Tibial nerve (tissue), 4 donors: ENCODE measurements at regions not wholly inside any gene's neighbourhood (a gene's known extent, or its start where the extent isn't known, plus 50 kb on each side); places are given as distances from the start of the nearest gene placed in this dataset.

Experiments
- DNase-seq, 2 donors: peaks; one replicate each; pipeline ENCODE4 v3.0.0-alpha.2; 2019; ENCODE audit warnings: low spot score in 2 of 2
- H3K27ac ChIP-seq, 4 donors: fragments of 200-600 bp; sonication (generic) in 3 of 4; one replicate each; pipeline ENCODE4 v1.5.1; 2017 to 2019; ENCODE audit warnings: mild to moderate bottlenecking in 1 of 4
- H3K27me3 ChIP-seq, 2 donors: fragments of 200-600 bp; sonication (generic) in 1 of 2; one replicate each; pipeline versions ENCODE4 v1.5.1 to v1.6.0; 2017 to 2019
- H3K36me3 ChIP-seq, 3 donors: fragments of 200-600 bp; sonication (generic); one replicate each; pipeline ENCODE4 v1.5.1; 2018 to 2019
- H3K4me1 ChIP-seq, 4 donors: fragments of 200-600 bp; sonication (generic) in 3 of 4; one replicate each; pipeline ENCODE4 v1.5.1; 2017 to 2019
- H3K4me3 ChIP-seq, 4 donors: fragments of 200-600 bp; sonication (generic) in 3 of 4; one replicate each; pipeline ENCODE4 v1.5.1; 2017 to 2019; ENCODE audit warnings: mild to moderate bottlenecking in 1 of 4, moderate library complexity in 1 of 4
- H3K9me3 ChIP-seq, 4 donors: fragments of 200-600 bp; sonication (generic) in 3 of 4; one replicate each; pipeline ENCODE4 v1.5.1; 2017 to 2019
- CTCF ChIP-seq, 5 experiments: fragments of 200-600 bp in 3 of 5; fragments of 450-650 bp in 2 of 5; sonication (generic) in 3 of 5; IDR thresholded peaks; one replicate each; pipeline ENCODE4 v1.5.1; 2016 to 2019; ENCODE audit warnings: antibody characterized with exemption in 5 of 5, mild to moderate bottlenecking in 3 of 5, moderate library complexity in 2 of 5
- EP300 ChIP-seq, 2 donors: sonication (generic); formaldehyde crosslinking; IDR thresholded peaks; one replicate each; pipeline ENCODE4 v1.6.1; 2017; ENCODE audit warnings: antibody characterized with exemption in 2 of 2, mild to moderate bottlenecking in 1 of 2
- POLR2A ChIP-seq, 2 donors: fragments of 450-650 bp; IDR thresholded peaks; one replicate each; pipeline ENCODE4 v1.6.1; 2017; ENCODE audit warnings: antibody characterized with exemption in 2 of 2, mild to moderate bottlenecking in 2 of 2, moderate library complexity in 2 of 2
- WGBS, 2 donors: methylation state at CpG; one replicate each; pipeline ENCODE4 v1.1.5; 2018; 5-methylcytosine and 5-hydroxymethylcytosine counted together

- 87 to 94% methylated on average over 7 to 9 of the region's 12 CpGs for WGBS, 2 donors
Observed at GRCh38 chr22:23386822-23387580, 193.1 kb downstream of the IGLL1 start.

DNA sequence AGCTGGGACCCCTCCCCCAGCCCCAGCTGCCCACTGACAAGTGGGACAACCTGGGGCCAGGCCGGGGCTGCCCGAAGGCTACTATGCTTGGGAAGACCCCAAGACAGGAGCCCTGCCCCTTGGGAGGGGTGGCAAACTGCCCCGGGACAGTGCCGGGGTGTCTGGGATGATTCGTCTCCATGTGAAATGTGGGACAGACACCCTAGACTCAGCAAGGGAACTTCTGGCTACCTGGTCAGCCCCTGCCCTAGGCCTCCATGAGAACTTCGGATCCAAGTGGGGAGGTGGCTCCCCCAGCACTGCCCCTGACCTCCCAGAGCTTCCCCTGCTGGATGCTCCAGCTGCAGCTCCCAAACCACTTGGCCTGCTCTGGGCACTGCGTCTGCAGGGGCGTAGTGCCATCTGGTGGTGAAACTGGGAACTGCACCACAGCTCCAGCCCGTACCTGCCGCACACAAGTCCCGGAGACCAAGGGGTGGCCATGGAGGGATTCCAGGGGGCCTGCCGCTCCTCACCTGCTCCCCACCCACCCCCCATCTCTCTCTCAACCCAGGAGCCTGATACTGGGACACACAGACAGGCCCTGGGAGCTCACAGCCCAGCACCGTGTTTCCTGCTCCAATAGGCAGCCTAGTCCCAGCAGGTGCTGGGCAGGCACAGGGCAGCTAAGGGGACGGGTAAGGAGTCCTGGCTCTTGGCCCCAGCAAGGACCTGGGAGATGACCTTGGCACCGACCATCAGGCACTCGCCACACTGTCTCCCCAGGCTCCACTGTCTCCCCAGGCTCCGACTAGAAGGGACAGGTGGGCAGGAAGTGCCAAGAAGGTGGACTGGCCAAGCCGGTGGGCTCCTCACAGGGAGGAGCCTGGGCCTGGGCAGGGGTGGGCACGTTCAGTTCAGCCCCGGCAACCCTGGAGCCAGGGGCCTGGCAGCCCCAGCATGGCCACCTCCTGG, 194.1 kb downstream of the IGLL1 start:
- Histone ChIP-seq H3K27me3 (no peaks in the 10 kb centered on the region), H3K36me3 (no peaks in the 10 kb centered on the region), H3K9me3 (no peaks in the 10 kb centered on the region), H3K4me1 (peaks cover 0 to 27% (median 10%) of the 10 kb centered on the region in 4 donors), H3K4me3 (no peak overlapping the region), H3K27ac (peak overlapping the region in 1 of 4 donors; percentile 55)
- TF ChIP-seq POLR2A (IDR thresholded peaks at IDR 0.05) (no peak), CTCF (IDR thresholded peaks at IDR 0.05) (peak; percentile 98 to 100 (median 99)), EP300 (IDR thresholded peaks at IDR 0.05) (peak in 1 of 2 donors; percentile 26)
- peak; percentile 78 to 86 for DNase-seq
- 34 to 44% methylated on average over 13 of the region's 20 CpGs for WGBS, 2 donors

More at GRCh38 chr22:23386822-23387580, 193.1 kb downstream of the IGLL1 start:
- H3K27me3 ChIP-seq, result no peaks in the 10 kb centered on the region
- H3K27ac ChIP-seq, result no peak overlapping the region
- H3K9me3 ChIP-seq, result no peaks in the 10 kb centered on the region
- H3K36me3 ChIP-seq, result no peaks in the 10 kb centered on the region
- TF ChIP-seq EP300 (IDR thresholded peaks at IDR 0.05), result no peak
- no peak for TF ChIP-seq CTCF (IDR thresholded peaks at IDR 0.05)
- TF ChIP-seq POLR2A (IDR thresholded peaks at IDR 0.05), result no peak
- DNase-seq, result no peak
- no peak overlapping the region for H3K4me3 ChIP-seq
- peaks cover 0 to 27% (median 10%) of the 10 kb centered on the region in 4 donors for H3K4me1 ChIP-seq

DNA sequence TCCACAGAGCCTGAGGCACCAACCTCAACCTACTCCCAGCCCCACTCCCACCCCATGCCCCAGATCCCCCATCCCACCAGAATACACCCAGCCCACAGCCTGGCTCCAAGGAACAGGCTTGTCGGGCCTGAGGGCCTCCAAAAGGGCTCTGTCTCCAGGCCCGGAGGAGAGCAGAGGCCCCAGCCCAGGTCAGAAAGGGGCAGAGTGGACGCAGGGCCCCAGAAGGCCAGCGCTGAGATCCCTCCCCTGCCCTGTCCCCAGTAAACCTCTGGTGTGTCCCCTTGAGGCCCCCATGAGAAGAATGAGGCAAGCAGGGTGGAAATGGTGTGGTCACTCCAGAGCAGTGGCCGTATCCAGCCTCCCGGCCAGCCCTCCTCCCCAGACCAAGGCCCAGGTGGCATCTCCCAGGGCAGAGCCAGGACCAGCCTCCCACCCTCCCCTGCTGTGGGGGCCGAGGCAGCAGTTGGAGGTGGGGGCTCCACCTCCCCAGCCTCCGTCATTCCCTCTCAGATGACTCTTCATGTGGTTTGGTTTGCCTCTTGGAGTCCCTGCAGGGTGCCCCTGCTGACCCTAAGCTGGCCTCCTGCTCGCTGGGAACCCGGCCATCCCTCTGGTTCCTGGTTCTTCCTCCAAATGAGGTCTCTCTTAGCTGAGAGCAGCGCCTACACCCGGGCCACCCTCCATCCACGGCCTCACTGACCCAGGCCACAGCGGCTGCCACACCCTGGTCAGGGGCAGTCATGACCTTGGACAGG, 195.0 kb downstream of the IGLL1 start:
- no peak for DNase-seq
- TF ChIP-seq POLR2A (IDR thresholded peaks at IDR 0.05), result no peak
- no peak for TF ChIP-seq CTCF (IDR thresholded peaks at IDR 0.05)
- TF ChIP-seq EP300 (IDR thresholded peaks at IDR 0.05), result no peak
- Histone ChIP-seq H3K27me3 (no peaks in the 10 kb centered on the region), H3K4me1 (peaks cover 0 to 27% (median 10%) of the 10 kb centered on the region in 4 donors), H3K4me3 (no peak overlapping the region), H3K27ac (peak overlapping the region in 1 of 4 donors; percentile 55), H3K9me3 (no peaks in the 10 kb centered on the region), H3K36me3 (no peaks in the 10 kb centered on the region)
- WGBS, 2 donors, result 70 to 74% methylated on average over 14 of the region's 14 CpGs

GRCh38 chr22:23384431-23384830, 195.7 kb downstream of the IGLL1 start:
- no peak for DNase-seq
- Histone ChIP-seq H3K27me3 (no peaks in the 10 kb centered on the region), H3K4me3 (no peak overlapping the region), H3K4me1 (peaks cover 0 to 27% (median 10%) of the 10 kb centered on the region in 4 donors), H3K9me3 (no peaks in the 10 kb centered on the region), H3K27ac (peak overlapping the region in 1 of 4 donors; percentile 55), H3K36me3 (no peaks in the 10 kb centered on the region)
- TF ChIP-seq POLR2A (IDR thresholded peaks at IDR 0.05) (no peak), CTCF (IDR thresholded peaks at IDR 0.05) (no peak), EP300 (IDR thresholded peaks at IDR 0.05) (no peak)
- WGBS, 2 donors, result 33 to 35% methylated on average over 6 to 8 of the region's 10 CpGs
